A549 (cell line): ENCODE measurements at regions not wholly inside any gene's neighbourhood (a gene's known extent, or its start where the extent isn't known, plus 50 kb on each side); places are given as distances from the start of the nearest gene placed in this dataset.

Experiments
- ATAC-seq, 2 experiments: fragments of 200-7000 bp in 1 of 2; fragments of >200 bp in 1 of 2; cut with Nextera tagmentation in 1 of 2; cut with Tn5 transposase in 1 of 2; 3 replicates each; pipeline versions ENCODE4 v1.8.0 to v1.9.1; 2018 to 2020; ENCODE audit warnings: mild to moderate bottlenecking in 1 of 2, moderate library complexity in 1 of 2
- CTCF ChIA-PET: fragments of 300-600 bp; sonication (Branson Sonifier 250); formaldehyde crosslinking; extraction: SDS; loops from one replicate; lab custom pipeline; 2021; ENCODE audit warnings: antibody characterized with exemption, inconsistent platforms; lab: Yijun Ruan, JAX
- POLR2A ChIA-PET: fragments of 350-600 bp; formaldehyde crosslinking; extraction: SDS; loops from one replicate; lab custom pipeline; 2021; ENCODE audit warnings: antibody characterized with exemption, inconsistent platforms; lab: Yijun Ruan, JAX
- DNase-seq, 2 experiments: peaks; one replicate each; pipeline versions ENCODE4 v3.0.0 to v3.0.0-alpha.2; 2011 to 2016; ENCODE audit warnings: low read depth in 1 of 2, low spot score in 1 of 2
- FAIRE-seq: peaks from 2 replicates; lab custom pipeline; 2011; peaks lifted over from hg19 to GRCh38; lab: Jason Lieb, UNC
- H3K27ac ChIP-seq, 2 experiments: fragments of >200 bp; sonication (Bioruptor Twin); formaldehyde crosslinking; 3 replicates each; pipeline ENCODE4 v1.5.1; 2016 to 2017
- H3K4me1 ChIP-seq: fragments of >200 bp; sonication (Bioruptor Twin); formaldehyde crosslinking; 3 replicates; pipeline ENCODE4 v1.6.1; 2016
- H3K4me2 ChIP-seq: fragments of >200 bp; sonication (Bioruptor Twin); formaldehyde crosslinking; 3 replicates; pipeline ENCODE4 v1.6.1; 2016
- H3K4me3 ChIP-seq: fragments of >200 bp; sonication (Bioruptor Twin); formaldehyde crosslinking; 3 replicates; pipeline ENCODE4 v1.5.1; 2016
- H3K9me3 ChIP-seq: fragments of >200 bp; sonication (Bioruptor Twin); formaldehyde crosslinking; 3 replicates; pipeline ENCODE4 v1.6.1; 2016
- BCL3 ChIP-seq: fragments of >200 bp; sonication (Bioruptor Twin); formaldehyde crosslinking; IDR thresholded peaks from 3 replicates; pipeline ENCODE4 v1.6.1; 2016
- CEBPB ChIP-seq, 2 experiments: fragments of >200 bp in 1 of 2; sonication (Bioruptor Twin) in 1 of 2; formaldehyde crosslinking in 1 of 2; IDR thresholded peaks; 2 replicates each; pipeline ENCODE4 v1.6.1; 2012 to 2016
- CTCF ChIP-seq: fragments of >200 bp; sonication (Bioruptor Twin); formaldehyde crosslinking; IDR thresholded peaks from 3 replicates; pipeline ENCODE4 v1.5.1; 2016
- EHF ChIP-seq: fragments of 250-450 bp; sonication (Bioruptor Pico); IDR thresholded peaks from 2 replicates; pipeline ENCODE4 v1.5.0; 2020; ENCODE audit warnings: mild to moderate bottlenecking
- GATA3 ChIP-seq: IDR thresholded peaks from 2 replicates; pipeline ENCODE4 v1.6.1; 2012; ENCODE audit warnings: borderline replicate concordance
- HMGXB4 ChIP-seq: fragments of 250-450 bp; sonication (Bioruptor Pico); IDR thresholded peaks from 2 replicates; pipeline ENCODE4 v1.5.0; 2021; ENCODE audit warnings: mild to moderate bottlenecking, moderate library complexity, borderline replicate concordance
- HOXB13 ChIP-seq: fragments of 250-450 bp; sonication (Bioruptor Pico); IDR thresholded peaks from 2 replicates; pipeline ENCODE4 v1.5.0; 2020; ENCODE audit warnings: low read depth, mild to moderate bottlenecking, moderate library complexity
- JUN ChIP-seq, 2 experiments: fragments of >200 bp; sonication (Bioruptor Twin); formaldehyde crosslinking; IDR thresholded peaks; 2 replicates in 1 of 2; 3 replicates in 1 of 2; pipeline ENCODE4 v1.6.1; 2016 to 2017
- KDM5A ChIP-seq: fragments of 200-600 bp; sonication (generic); IDR thresholded peaks from 2 replicates; pipeline ENCODE4 v1.6.1; 2016; ENCODE audit warnings: antibody characterized with exemption, mild to moderate bottlenecking
- MAFK ChIP-seq: fragments of 450-650 bp; IDR thresholded peaks from 2 replicates; pipeline ENCODE4 v1.6.1; 2014; ENCODE audit not compliant: partially characterized antibody
- MAX ChIP-seq: IDR thresholded peaks from 2 replicates; pipeline ENCODE4 v1.6.1; 2012
- MYC ChIP-seq: IDR thresholded peaks from 2 replicates; pipeline ENCODE4 v1.6.1; 2012; ENCODE audit warnings: mild to moderate bottlenecking, inconsistent platforms, low read length, improper control_type of control experiment, borderline replicate concordance
- POLR2AphosphoS2 ChIP-seq: conservative IDR thresholded peaks from 2 replicates; pipeline ENCODE4 v1.6.1; 2012; ENCODE audit warnings: low read length, improper control_type of control experiment, inconsistent platforms
- RCOR1 ChIP-seq: fragments of 150-350 bp; IDR thresholded peaks from 2 replicates; pipeline ENCODE4 v1.6.1; 2014; ENCODE audit warnings: antibody characterized with exemption, low read length, low read depth
- RNF2 ChIP-seq: fragments of 200-600 bp; sonication (generic); IDR thresholded peaks from 2 replicates; pipeline ENCODE4 v1.6.1; 2016; ENCODE audit warnings: low read depth, mild to moderate bottlenecking, antibody characterized with exemption, moderate library complexity, borderline replicate concordance
- SREBF2 ChIP-seq: fragments of 450-650 bp; IDR thresholded peaks from 2 replicates; pipeline ENCODE4 v1.6.1; 2014; ENCODE audit warnings: mild to moderate bottlenecking, moderate library complexity
- TP53 ChIP-seq: fragments of 250-450 bp; sonication (Bioruptor Pico); IDR thresholded peaks from 2 replicates; pipeline ENCODE4 v1.5.0; 2021; ENCODE audit warnings: mild to moderate bottlenecking, moderate library complexity
- USF2 ChIP-seq: fragments of 450-650 bp; IDR thresholded peaks from 2 replicates; pipeline ENCODE4 v1.6.1; 2014; ENCODE audit warnings: antibody characterized with exemption
- ZNF302 ChIP-seq: fragments of 250-450 bp; sonication (Bioruptor Pico); IDR thresholded peaks from 2 replicates; pipeline ENCODE4 v1.9.0; 2021; ENCODE audit warnings: inconsistent platforms, mild to moderate bottlenecking, moderate library complexity
- WGBS: methylation state at CpG from one replicate; pipeline ENCODE4 v1.1.6; 2017; ENCODE audit errors: missing lambda C conversion rate; 5-methylcytosine and 5-hydroxymethylcytosine counted together

GRCh38 chr1:214793708-214794107 lies 190.7 kb downstream of the CENPF start:
- no peak overlapping the region for H3K4me3 ChIP-seq
- no peaks in the 10 kb centered on the region for H3K4me1 ChIP-seq
- ATAC-seq (no peak), DNase-seq (no peak), FAIRE-seq (peak; percentile 7)
- TF ChIP-seq CEBPB (IDR thresholded peaks at IDR 0.05) (peak; percentile 37 to 67; a peak in 2 of 4 replicates), USF2 (no peak)
- POLR2A ChIA-PET, result no interaction called here
- no peaks in the 10 kb centered on the region for H3K9me3 ChIP-seq
- WGBS, result 39% methylated on average over 2 of the region's 2 CpGs
- CTCF ChIA-PET, result interaction anchor here (0.8 to 1.4 kb wide), 2 partner anchors 12 to 16 kb away, joined by 3 read pairs; no protein-coding TSS in a partner anchor
- no peak overlapping the region for H3K4me2 ChIP-seq
- no peak overlapping the region for H3K27ac ChIP-seq

GRCh38 chr1:214801191-214801590 lies 198.2 kb downstream of the CENPF start:
- Histone ChIP-seq H3K4me1 (no peaks in the 10 kb centered on the region), H3K9me3 (no peaks in the 10 kb centered on the region), H3K27ac (no peak overlapping the region), H3K4me3 (no peak overlapping the region), H3K4me2 (no peak overlapping the region)
- ChIA-PET CTCF (no interaction called here), POLR2A (no interaction called here)
- 33% methylated on average over 1 of the region's 1 CpG for WGBS
- DNase-seq (no peak), ATAC-seq (no peak), FAIRE-seq (no peak)
- TF ChIP-seq RNF2 (no peak), BCL3 (no peak), CTCF (no peak), MAX (no peak), GATA3 (no peak), HOXB13 (CRISPR knock-in tag) (no peak), MAFK (no peak), RCOR1 (no peak), KDM5A (no peak), ZNF302 (CRISPR knock-in tag) (no peak), CEBPB (IDR thresholded peaks at IDR 0.05) (no peak), SREBF2 (no peak), MYC (no peak), HMGXB4 (CRISPR knock-in tag) (no peak), JUN (IDR thresholded peaks at IDR 0.05) (no peak), EHF (CRISPR knock-in tag) (no peak), POLR2AphosphoS2 (no peak), TP53 (CRISPR knock-in tag) (no peak)
